ENCODE measurements at regions not wholly inside any gene's neighbourhood (a gene's known extent, or its start where the extent isn't known, plus 50 kb on each side); places are given as distances from the start of the nearest gene placed in this dataset.

GRCh38 chr4:23958749-23959148, 68.9 kb upstream of the PPARGC1A start:
- TF ChIP-seq CTCF (IDR thresholded peaks at IDR 0.05; ENCODE audit: extremely low read depth in 1 of 2, insufficient read depth in 1 of 2, low read depth in 1 of 2, low read length in 2 of 2) (no peak), POLR2A (IDR thresholded peaks at IDR 0.05; ENCODE audit: low read depth, low read length) (no peak), FOS (IDR thresholded peaks at IDR 0.05; ENCODE audit: borderline replicate concordance, insufficient read depth, low read length) (no peak), POLR2AphosphoS5 (IDR thresholded peaks at IDR 0.05; ENCODE audit: insufficient read depth, low read depth, low read length) (no peak), MYC (IDR thresholded peaks at IDR 0.05; ENCODE audit: low read depth, low read length) (no peak), JUN (IDR thresholded peaks at IDR 0.05; ENCODE audit: borderline replicate concordance, insufficient read depth, insufficient read length, low read depth) (no peak), EZH2 (IDR thresholded peaks at IDR 0.05; ENCODE audit: borderline replicate concordance, low read depth, low read length, severe bottlenecking) (no peak), GATA2 (IDR thresholded peaks at IDR 0.05; ENCODE audit: insufficient read depth, insufficient read length, low read depth, low read length) (no peak)
- TF ChIP-seq, protein P1, sequence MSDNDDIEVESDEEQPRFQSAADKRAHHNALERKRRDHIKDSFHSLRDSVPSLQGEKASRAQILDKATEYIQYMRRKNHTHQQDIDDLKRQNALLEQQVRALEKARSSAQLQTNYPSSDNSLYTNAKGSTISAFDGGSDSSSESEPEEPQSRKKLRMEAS (IDR thresholded peaks at IDR 0.05; ENCODE audit: insufficient read depth, insufficient read length), result no peak

Data from endothelial cell of umbilical vein (primary cell).